ENCODE measurements at regions not wholly inside any gene's neighbourhood (a gene's known extent, or its start where the extent isn't known, plus 50 kb on each side); places are given as distances from the start of the nearest gene placed in this dataset.

GRCh38 chr2:4662161-4662779, 958.9 kb downstream of the DCDC2C start (continued):
- no peak for TF ChIP-seq IRF5 (IDR thresholded peaks at IDR 0.05; ENCODE audit: borderline replicate concordance)
- TF ChIP-seq, protein P1, sequence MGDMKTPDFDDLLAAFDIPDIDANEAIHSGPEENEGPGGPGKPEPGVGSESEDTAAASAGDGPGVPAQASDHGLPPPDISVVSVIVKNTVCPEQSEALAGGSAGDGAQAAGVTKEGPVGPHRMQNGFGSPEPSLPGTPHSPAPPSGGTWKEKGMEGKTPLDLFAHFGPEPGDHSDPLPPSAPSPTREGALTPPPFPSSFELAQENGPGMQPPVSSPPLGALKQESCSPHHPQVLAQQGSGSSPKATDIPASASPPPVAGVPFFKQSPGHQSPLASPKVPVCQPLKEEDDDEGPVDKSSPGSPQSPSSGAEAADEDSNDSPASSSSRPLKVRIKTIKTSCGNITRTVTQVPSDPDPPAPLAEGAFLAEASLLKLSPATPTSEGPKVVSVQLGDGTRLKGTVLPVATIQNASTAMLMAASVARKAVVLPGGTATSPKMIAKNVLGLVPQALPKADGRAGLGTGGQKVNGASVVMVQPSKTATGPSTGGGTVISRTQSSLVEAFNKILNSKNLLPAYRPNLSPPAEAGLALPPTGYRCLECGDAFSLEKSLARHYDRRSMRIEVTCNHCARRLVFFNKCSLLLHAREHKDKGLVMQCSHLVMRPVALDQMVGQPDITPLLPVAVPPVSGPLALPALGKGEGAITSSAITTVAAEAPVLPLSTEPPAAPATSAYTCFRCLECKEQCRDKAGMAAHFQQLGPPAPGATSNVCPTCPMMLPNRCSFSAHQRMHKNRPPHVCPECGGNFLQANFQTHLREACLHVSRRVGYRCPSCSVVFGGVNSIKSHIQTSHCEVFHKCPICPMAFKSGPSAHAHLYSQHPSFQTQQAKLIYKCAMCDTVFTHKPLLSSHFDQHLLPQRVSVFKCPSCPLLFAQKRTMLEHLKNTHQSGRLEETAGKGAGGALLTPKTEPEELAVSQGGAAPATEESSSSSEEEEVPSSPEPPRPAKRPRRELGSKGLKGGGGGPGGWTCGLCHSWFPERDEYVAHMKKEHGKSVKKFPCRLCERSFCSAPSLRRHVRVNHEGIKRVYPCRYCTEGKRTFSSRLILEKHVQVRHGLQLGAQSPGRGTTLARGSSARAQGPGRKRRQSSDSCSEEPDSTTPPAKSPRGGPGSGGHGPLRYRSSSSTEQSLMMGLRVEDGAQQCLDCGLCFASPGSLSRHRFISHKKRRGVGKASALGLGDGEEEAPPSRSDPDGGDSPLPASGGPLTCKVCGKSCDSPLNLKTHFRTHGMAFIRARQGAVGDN (IDR thresholded peaks at IDR 0.05), result no peak

- no TSS peak for BruUV-seq (replicated peaks)
- Histone ChIP-seq H3K79me2 (ENCODE audit: control insufficient read depth, insufficient read depth, low read length) (no peaks in the 10 kb centered on the region), H3K9ac (ENCODE audit: control insufficient read depth, insufficient read depth, low read length) (no peak overlapping the region), H4K20me1 (ENCODE audit: control insufficient read depth, insufficient read depth) (no peaks in the 10 kb centered on the region), H3K27me3 (replicated peaks in 1 of 2; ENCODE audit: control insufficient read depth in 2 of 2, insufficient read depth in 2 of 2, low read length in 1 of 2) (no peaks in the 10 kb centered on the region), H3K4me3 (no peak overlapping the region), H2AFZ (ENCODE audit: control insufficient read depth, low read depth, low read length) (no peak overlapping the region), H3K4me2 (ENCODE audit: control insufficient read depth, insufficient read depth) (no peak overlapping the region), H3K27ac (ENCODE audit: control insufficient read depth, insufficient read depth) (no peak overlapping the region), H3K4me1 (ENCODE audit: control insufficient read depth, insufficient read depth, low read length) (no peaks in the 10 kb centered on the region), H3K9me3 (replicated peaks; ENCODE audit: control insufficient read depth, insufficient read depth, low read length) (no peaks in the 10 kb centered on the region), H3K36me3 (ENCODE audit: control insufficient read depth in 2 of 2, insufficient read depth in 2 of 2, low read length in 1 of 2) (no peaks in the 10 kb centered on the region)
- FAIRE-seq (no peak), ATAC-seq (no peak), DNase-seq (ENCODE audit: low read depth, low spot score) (no peak)
- intact Hi-C loops (cut with micrococcal nuclease; ENCODE audit: unreplicated experiment) (no loop called here), in situ Hi-C loops (cut with MboI) (no loop called here)
- CTCF ChIA-PET, result no interaction called here
- SMC1A ChIA-PET (ENCODE audit: uncharacterized antibody, unreplicated experiment), result no interaction called here
- RAD21 ChIA-PET (ENCODE audit: unreplicated experiment), result no interaction called here
- WGBS (ENCODE audit: insufficient coverage, insufficient replicate concordance, low lambda C conversion rate, missing lambda C conversion rate), result 44% methylated on average over 4 of the region's 4 CpGs
- POLR2A ChIA-PET, result no interaction called here
- no peak for TF ChIP-seq RAD21 (IDR thresholded peaks at IDR 0.05; ENCODE audit: insufficient read depth, low read depth, low read length)
- TF ChIP-seq MEF2B (IDR thresholded peaks at IDR 0.05; ENCODE audit: partially characterized antibody, poor library complexity, severe bottlenecking), result no peak
- TF ChIP-seq PAX8 (IDR thresholded peaks at IDR 0.05), result no peak
- no peak for TF ChIP-seq FOXK2 (IDR thresholded peaks at IDR 0.05)
- TF ChIP-seq SUZ12 (IDR thresholded peaks at IDR 0.05; ENCODE audit: unreplicated experiment), result no peak
- no peak for TF ChIP-seq TAF1 (IDR thresholded peaks at IDR 0.05; ENCODE audit: borderline replicate concordance, low read depth, low read length)
- TF ChIP-seq POU2F2 (IDR thresholded peaks at IDR 0.05; ENCODE audit: borderline replicate concordance, low read depth, low read length), result no peak
- TF ChIP-seq ZNF384 (IDR thresholded peaks at IDR 0.05; ENCODE audit: borderline replicate concordance, low read depth, low read length), result no peak
- no peak for TF ChIP-seq ATF3 (IDR thresholded peaks at IDR 0.05; ENCODE audit: borderline replicate concordance, extremely low read depth, low read depth, low read length)
- TF ChIP-seq SMARCA5 (IDR thresholded peaks at IDR 0.05), result no peak
- TF ChIP-seq, protein P2, sequence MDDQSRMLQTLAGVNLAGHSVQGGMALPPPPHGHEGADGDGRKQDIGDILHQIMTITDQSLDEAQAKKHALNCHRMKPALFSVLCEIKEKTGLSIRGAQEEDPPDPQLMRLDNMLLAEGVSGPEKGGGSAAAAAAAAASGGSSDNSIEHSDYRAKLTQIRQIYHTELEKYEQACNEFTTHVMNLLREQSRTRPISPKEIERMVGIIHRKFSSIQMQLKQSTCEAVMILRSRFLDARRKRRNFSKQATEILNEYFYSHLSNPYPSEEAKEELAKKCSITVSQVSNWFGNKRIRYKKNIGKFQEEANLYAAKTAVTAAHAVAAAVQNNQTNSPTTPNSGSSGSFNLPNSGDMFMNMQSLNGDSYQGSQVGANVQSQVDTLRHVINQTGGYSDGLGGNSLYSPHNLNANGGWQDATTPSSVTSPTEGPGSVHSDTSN (IDR thresholded peaks at IDR 0.05; ENCODE audit: insufficient replicate concordance, low read depth, low read length), result no peak
- TF ChIP-seq BACH1 (IDR thresholded peaks at IDR 0.05; ENCODE audit: borderline replicate concordance), result no peak
- TF ChIP-seq EED (IDR thresholded peaks at IDR 0.05; ENCODE audit: low read depth), result no peak
- TF ChIP-seq ASH2L (IDR thresholded peaks at IDR 0.05; ENCODE audit: borderline replicate concordance, low read depth), result no peak
- no peak for TF ChIP-seq NRF1 (conservative IDR thresholded peaks at IDR 0.05; ENCODE audit: low read depth, low read length)
- no peak for TF ChIP-seq RBBP5 (conservative IDR thresholded peaks at IDR 0.05)
These were observed 965.0 kb downstream of the DCDC2C start for GRCh38 chr2:4668381-4668780.

Measured in GM12878 (cell line).